Gastrocnemius medialis (tissue), 4 donors: ENCODE measurements at regions not wholly inside any gene's neighbourhood (a gene's known extent, or its start where the extent isn't known, plus 50 kb on each side); places are given as distances from the start of the nearest gene placed in this dataset.

Source experiments
- CTCF ChIP-seq, 5 experiments: fragments of 450-650 bp in 3 of 5; fragments of 200-600 bp in 2 of 5; sonication (generic) in 2 of 5; IDR thresholded peaks in 4 of 5; conservative IDR thresholded peaks in 1 of 5; 1 replicate in 4 of 5; 2 replicates in 1 of 5; pipeline ENCODE4 v1.5.1; 2016 to 2019; ENCODE audit warnings: antibody characterized with exemption in 5 of 5, mild to moderate bottlenecking in 3 of 5, moderate library complexity in 3 of 5
- POLR2A ChIP-seq, 2 donors: fragments of 450-650 bp; IDR thresholded peaks; one replicate each; pipeline ENCODE4 v1.6.1; 2017; ENCODE audit warnings: antibody characterized with exemption in 2 of 2, mild to moderate bottlenecking in 2 of 2, moderate library complexity in 2 of 2

- TF ChIP-seq CTCF (IDR thresholded peaks at IDR 0.05 in 4 of 5, conservative IDR thresholded peaks at IDR 0.05 in 1 of 5) (no peak), POLR2A (IDR thresholded peaks at IDR 0.05) (no peak)
Measured at GRCh38 chr10:6871128-6871527, 291.1 kb upstream of the PRKCQ start.
